Kidney epithelial cell (primary cell): ENCODE measurements at regions not wholly inside any gene's neighbourhood (a gene's known extent, or its start where the extent isn't known, plus 50 kb on each side); places are given as distances from the start of the nearest gene placed in this dataset.

Experiments
- DNase-seq: peaks from one replicate; pipeline ENCODE4 v3.0.0-alpha.2; 2010; ENCODE audit warnings: low read depth
- H3K27me3 ChIP-seq: 2 replicates; pipeline ENCODE4 v1.6.0; 2011; ENCODE audit warnings: low read length; ENCODE audit not compliant: control insufficient read depth, insufficient read depth
- H3K36me3 ChIP-seq: 2 replicates; pipeline ENCODE4 v1.5.1; 2011; ENCODE audit warnings: low read length; ENCODE audit not compliant: control insufficient read depth, insufficient read depth
- H3K4me3 ChIP-seq: 2 replicates; pipeline ENCODE4 v1.5.1; 2011; ENCODE audit warnings: low read depth, mild to moderate bottlenecking, control low read depth, low read length
- CTCF ChIP-seq: IDR thresholded peaks from 2 replicates; pipeline ENCODE4 v1.5.1; 2011; ENCODE audit warnings: mild to moderate bottlenecking, moderate library complexity, low read length, control low read depth, inconsistent platforms; ENCODE audit not compliant: insufficient read depth, poor library complexity, severe bottlenecking

DNA sequence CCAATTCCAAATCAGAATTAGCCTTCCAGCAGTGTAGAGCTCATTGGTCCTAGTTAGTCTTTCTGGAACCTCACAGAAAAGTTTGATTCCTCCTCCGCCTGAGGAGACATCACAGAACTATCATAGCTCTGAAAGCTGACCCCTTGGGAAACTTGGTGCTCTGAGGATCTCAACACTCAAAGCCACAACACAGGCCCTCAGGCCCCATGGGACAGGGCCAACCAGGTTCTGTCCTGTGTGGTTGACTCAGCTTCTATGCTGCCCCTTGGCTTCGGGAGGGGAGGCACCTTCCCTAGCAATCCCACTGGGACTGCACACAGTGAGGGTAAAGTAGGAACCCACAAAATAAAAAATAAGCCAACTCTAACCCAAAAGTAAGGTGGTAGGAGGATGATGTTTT is 237.5 kb upstream of the ECI2 start:
- no peak for TF ChIP-seq CTCF
- DNase-seq, result no peak
- peaks cover 2% of the 10 kb centered on the region for H3K27me3 ChIP-seq

DNA sequence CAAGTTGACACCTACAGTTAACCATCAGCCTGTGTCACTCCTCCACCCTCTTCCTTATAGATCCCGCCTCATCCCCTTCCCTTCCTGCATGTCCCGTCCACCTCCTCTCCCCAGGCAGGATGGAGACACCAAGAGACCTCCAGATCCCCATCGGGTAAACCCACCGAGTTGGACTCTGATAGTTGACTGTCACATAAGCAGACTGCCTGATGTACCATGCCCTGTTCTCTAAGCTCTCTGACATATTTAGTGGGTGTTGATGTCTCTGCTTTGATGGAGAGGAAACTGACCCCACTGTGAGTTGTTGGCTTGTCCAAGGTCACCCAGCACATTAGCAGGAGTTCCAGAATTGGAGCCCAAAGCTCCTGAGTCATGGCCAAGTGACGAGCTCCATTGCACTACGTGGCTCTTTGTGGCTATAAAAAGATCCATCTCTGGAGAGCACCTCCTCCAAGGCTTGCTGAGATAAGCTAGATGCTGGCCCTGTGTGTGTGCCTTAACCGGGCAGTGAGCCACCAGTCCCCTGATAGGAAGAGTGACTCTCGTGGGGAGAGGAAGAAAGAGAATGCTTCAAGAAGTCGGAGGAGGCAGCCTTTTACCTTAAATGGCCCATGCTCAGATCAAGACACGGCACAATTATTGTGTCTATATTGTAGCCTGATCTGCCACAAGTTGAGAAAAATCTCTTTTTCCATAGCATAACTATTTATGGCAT is 236.0 kb upstream of the ECI2 start:
- Histone ChIP-seq H3K27me3 (peaks cover 2% of the 10 kb centered on the region), H3K4me3 (no peak overlapping the region), H3K36me3 (no peaks in the 10 kb centered on the region)
- DNase-seq, result no peak
- TF ChIP-seq CTCF, result no peak

More for the DNA sequence above, 237.5 kb upstream of the ECI2 start:
- Histone ChIP-seq H3K36me3 (no peaks in the 10 kb centered on the region), H3K4me3 (no peak overlapping the region)

DNA sequence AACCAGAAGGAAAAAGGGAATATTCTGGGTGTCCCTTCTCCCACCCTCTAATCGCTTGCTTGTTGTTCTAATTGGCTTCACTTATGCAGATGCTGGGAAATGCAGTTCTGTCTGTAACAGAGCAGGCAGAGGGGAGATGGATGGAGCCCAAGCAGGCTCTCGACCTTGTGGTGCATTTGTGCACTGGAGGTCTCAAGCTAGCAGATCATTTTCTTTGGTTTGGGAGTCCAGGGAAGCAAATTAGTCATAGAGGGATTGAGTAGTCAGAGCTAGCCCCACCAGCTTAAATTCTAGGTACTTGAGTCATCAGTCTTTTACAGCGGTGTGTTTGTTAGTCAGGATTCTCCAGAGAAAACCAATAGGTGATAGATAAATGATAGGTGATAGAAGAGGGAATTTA is 234.7 kb upstream of the ECI2 start:
- DNase-seq, result peak; percentile 87
- H3K27me3 ChIP-seq, result peaks cover 2% of the 10 kb centered on the region
- H3K36me3 ChIP-seq, result no peaks in the 10 kb centered on the region
- no peak for TF ChIP-seq CTCF
- no peak overlapping the region for H3K4me3 ChIP-seq

DNA sequence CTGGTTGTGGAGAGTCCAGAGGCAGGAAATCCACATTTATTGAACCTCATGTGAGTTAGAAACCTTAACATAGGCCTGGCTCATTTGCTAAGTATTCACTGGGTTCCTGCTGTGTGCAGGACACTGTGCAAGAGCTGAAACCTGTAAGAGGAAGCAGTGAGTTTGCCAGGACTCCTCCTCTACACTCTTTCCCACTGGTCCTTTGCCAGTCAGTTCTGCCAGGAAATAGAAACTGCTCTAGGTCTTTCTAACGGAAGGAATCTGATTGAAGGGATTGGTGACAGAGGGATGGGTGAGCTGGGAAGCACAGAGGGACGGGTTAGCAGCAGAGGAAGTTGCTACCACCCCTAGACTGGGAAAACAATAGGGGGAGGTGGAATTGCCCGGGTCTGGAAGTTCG is 234.2 kb upstream of the ECI2 start:
- DNase-seq, result no peak
- no peak for TF ChIP-seq CTCF
- Histone ChIP-seq H3K27me3 (peaks cover 2% of the 10 kb centered on the region), H3K4me3 (no peak overlapping the region), H3K36me3 (no peaks in the 10 kb centered on the region)

DNA sequence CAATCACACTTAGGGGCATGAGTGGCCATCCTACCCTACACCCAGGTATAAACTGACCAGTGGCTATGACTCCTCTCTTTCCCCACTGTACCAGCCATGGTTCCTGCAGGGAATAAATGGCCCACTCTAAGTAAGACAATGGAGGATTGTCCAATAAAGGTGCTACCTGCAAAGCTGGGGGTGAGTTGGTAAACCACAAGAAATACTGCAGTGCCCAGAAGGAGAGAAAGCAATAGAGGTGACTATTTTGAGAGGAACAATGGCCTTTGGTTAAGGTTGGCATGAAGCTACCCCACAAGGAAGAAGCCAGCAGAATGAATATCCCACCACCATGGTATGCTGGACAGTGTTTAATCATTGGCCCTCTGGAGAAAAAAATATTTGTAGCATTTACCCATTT is 233.3 kb upstream of the ECI2 start:
- Histone ChIP-seq H3K36me3 (no peaks in the 10 kb centered on the region), H3K27me3 (no peaks in the 10 kb centered on the region), H3K4me3 (no peak overlapping the region)
- no peak for TF ChIP-seq CTCF
- no peak for DNase-seq

DNA sequence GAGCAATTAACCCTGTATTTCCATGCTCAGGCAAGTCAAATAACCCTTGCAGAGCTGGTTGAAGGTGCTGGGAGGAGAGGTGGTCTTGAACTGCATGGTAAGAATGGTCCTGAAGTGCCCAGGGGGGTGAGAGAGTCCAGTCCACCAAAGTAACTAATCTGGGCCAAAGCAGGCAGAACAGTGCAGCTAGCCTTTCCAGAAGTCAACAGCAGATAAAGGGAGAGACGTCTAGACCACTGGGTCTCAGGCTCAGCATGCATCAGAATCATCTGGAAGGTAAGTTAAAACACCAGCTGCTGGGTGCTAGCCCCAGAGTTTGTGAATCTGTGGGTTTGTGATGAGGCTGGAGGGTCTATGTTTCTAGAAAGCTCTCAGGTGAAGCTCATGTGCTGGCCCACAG is 232.3 kb upstream of the ECI2 start:
- Histone ChIP-seq H3K4me3 (no peak overlapping the region), H3K27me3 (no peaks in the 10 kb centered on the region), H3K36me3 (no peaks in the 10 kb centered on the region)
- TF ChIP-seq CTCF, result no peak
- DNase-seq, result no peak
